ENCODE measurements at regions not wholly inside any gene's neighbourhood (a gene's known extent, or its start where the extent isn't known, plus 50 kb on each side); places are given as distances from the start of the nearest gene placed in this dataset.

DNA sequence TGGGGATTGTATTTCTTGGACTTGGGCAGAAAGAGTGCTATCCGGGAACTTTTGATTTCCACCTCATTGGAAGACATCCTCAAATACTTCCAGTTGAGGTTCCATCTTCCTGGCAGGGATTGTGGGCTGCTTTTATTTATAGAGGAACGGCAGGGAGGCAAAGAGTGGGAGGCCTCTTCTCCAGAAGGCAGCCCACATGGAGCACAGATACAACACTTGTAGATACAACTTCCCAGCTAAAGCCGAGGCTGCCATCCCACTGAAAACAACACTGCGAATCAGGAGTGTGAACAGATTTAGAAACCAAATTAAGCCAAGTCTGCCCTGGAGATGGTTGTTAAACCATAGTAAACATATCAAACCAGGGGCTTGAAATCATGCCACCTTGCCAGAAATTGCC is 212.8 kb upstream of the PPARGC1A start:
- Histone ChIP-seq H3K4me2 (ENCODE audit: low read depth, low read length, poor library complexity, severe bottlenecking) (no peak overlapping the region), H3F3A (ENCODE audit: insufficient read depth) (no peaks in the 10 kb centered on the region), H3K9me2 (replicated peaks; ENCODE audit: insufficient read depth, low read length) (no peaks in the 10 kb centered on the region), H3K9ac (ENCODE audit: low read length) (no peak overlapping the region), H3K36me3 (ENCODE audit: low read length) (no peaks in the 10 kb centered on the region), H3K27ac (ENCODE audit: low read depth, low read length) (no peak overlapping the region), H3K4me3 (ENCODE audit: insufficient read depth, low read length, poor library complexity, severe bottlenecking) (no peak overlapping the region), H2AFZ (ENCODE audit: low read depth, low read length, severe bottlenecking) (no peak overlapping the region), H3K27me3 (ENCODE audit: low read length) (no peaks in the 10 kb centered on the region), H3K79me2 (ENCODE audit: insufficient read depth, low read length) (no peaks in the 10 kb centered on the region), H3K9me3 (ENCODE audit: insufficient read depth, low read length) (no peaks in the 10 kb centered on the region), H4K20me1 (ENCODE audit: low read depth, low read length) (no peaks in the 10 kb centered on the region)
- no peak for TF ChIP-seq EZH2phosphoT487 (conservative IDR thresholded peaks at IDR 0.05; ENCODE audit: low read length)
- TF ChIP-seq, protein P1, sequence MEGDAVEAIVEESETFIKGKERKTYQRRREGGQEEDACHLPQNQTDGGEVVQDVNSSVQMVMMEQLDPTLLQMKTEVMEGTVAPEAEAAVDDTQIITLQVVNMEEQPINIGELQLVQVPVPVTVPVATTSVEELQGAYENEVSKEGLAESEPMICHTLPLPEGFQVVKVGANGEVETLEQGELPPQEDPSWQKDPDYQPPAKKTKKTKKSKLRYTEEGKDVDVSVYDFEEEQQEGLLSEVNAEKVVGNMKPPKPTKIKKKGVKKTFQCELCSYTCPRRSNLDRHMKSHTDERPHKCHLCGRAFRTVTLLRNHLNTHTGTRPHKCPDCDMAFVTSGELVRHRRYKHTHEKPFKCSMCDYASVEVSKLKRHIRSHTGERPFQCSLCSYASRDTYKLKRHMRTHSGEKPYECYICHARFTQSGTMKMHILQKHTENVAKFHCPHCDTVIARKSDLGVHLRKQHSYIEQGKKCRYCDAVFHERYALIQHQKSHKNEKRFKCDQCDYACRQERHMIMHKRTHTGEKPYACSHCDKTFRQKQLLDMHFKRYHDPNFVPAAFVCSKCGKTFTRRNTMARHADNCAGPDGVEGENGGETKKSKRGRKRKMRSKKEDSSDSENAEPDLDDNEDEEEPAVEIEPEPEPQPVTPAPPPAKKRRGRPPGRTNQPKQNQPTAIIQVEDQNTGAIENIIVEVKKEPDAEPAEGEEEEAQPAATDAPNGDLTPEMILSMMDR (IDR thresholded peaks at IDR 0.05; ENCODE audit: insufficient read depth, low read length, poor library complexity, severe bottlenecking) = no peak

DNA sequence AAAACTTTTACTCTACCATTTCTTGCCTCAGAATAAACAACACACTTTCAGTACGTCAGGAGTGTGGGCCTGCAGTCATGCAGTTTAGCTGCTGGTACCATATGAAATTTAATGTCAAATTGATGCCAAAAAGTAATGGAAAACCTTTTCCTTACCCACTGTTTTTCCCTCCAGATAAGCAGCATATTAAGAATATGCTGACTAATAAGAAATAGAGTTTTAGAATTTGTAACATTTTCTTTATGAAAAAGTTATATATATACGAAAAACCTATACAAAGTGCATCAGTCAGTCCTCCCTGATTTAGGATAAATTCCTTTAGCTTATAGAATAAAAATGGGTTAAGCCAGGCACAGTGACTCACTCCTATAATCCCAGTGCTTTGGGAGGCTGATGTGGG is 206.8 kb upstream of the PPARGC1A start:
- H3K4me3 ChIP-seq (ENCODE audit: insufficient read depth, low read length, poor library complexity, severe bottlenecking) = no peak overlapping the region
- H3K4me2 ChIP-seq (ENCODE audit: low read depth, low read length, poor library complexity, severe bottlenecking) = no peak overlapping the region
- no peaks in the 10 kb centered on the region for H3F3A ChIP-seq (ENCODE audit: insufficient read depth)
- no peak for TF ChIP-seq EZH2phosphoT487 (conservative IDR thresholded peaks at IDR 0.05; ENCODE audit: low read length)
- TF ChIP-seq, protein P1 (IDR thresholded peaks at IDR 0.05; ENCODE audit: insufficient read depth, low read length, poor library complexity, severe bottlenecking) = no peak
- H3K9me3 ChIP-seq (ENCODE audit: insufficient read depth, low read length) = no peaks in the 10 kb centered on the region
- H3K27me3 ChIP-seq (ENCODE audit: low read length) = no peaks in the 10 kb centered on the region
- no peak overlapping the region for H3K27ac ChIP-seq (ENCODE audit: low read depth, low read length)
- H3K79me2 ChIP-seq (ENCODE audit: insufficient read depth, low read length) = no peaks in the 10 kb centered on the region
- no peak overlapping the region for H2AFZ ChIP-seq (ENCODE audit: low read depth, low read length, severe bottlenecking)
- no peaks in the 10 kb centered on the region for H4K20me1 ChIP-seq (ENCODE audit: low read depth, low read length)
- H3K9ac ChIP-seq (ENCODE audit: low read length) = no peak overlapping the region
- H3K36me3 ChIP-seq (ENCODE audit: low read length) = no peaks in the 10 kb centered on the region
- no peaks in the 10 kb centered on the region for H3K9me2 ChIP-seq (replicated peaks; ENCODE audit: insufficient read depth, low read length)

DNA sequence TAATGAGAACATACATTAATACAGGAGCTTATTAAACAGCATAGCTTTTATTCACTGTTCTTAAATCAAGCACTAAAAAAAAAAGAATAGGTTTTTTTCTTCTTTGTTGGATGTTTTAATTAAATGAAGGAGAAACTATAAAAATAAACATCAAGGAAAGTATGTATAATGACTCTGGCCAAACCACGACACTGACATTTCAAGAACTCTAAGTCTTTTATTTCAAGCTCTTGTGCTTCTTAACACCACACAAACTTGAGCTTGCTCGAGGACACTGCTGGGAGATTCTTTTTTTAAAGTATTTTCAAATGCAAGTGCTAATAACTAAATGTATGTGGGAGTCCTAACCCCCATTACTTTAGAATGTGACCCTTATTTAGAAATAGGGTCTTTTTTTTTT is 204.9 kb upstream of the PPARGC1A start:
- TF ChIP-seq EZH2phosphoT487 (conservative IDR thresholded peaks at IDR 0.05; ENCODE audit: low read length) = no peak
- TF ChIP-seq, protein P1 (IDR thresholded peaks at IDR 0.05; ENCODE audit: insufficient read depth, low read length, poor library complexity, severe bottlenecking) = no peak
- Histone ChIP-seq H3K27me3 (ENCODE audit: low read length) (no peaks in the 10 kb centered on the region; the same call in 1 of the 2 replicates), H4K20me1 (ENCODE audit: low read depth, low read length) (no peaks in the 10 kb centered on the region)

More for the DNA sequence above, 204.9 kb upstream of the PPARGC1A start:
- no peak overlapping the region for H3K9ac ChIP-seq (ENCODE audit: low read length)
- no peaks in the 10 kb centered on the region for H3K36me3 ChIP-seq (ENCODE audit: low read length)
- H3K9me2 ChIP-seq (replicated peaks; ENCODE audit: insufficient read depth, low read length) = no peaks in the 10 kb centered on the region
- H3K27ac ChIP-seq (ENCODE audit: low read depth, low read length) = no peak overlapping the region
- no peaks in the 10 kb centered on the region for H3K9me3 ChIP-seq (ENCODE audit: insufficient read depth, low read length)
- H3K4me2 ChIP-seq (ENCODE audit: low read depth, low read length, poor library complexity, severe bottlenecking) = no peak overlapping the region
- H2AFZ ChIP-seq (ENCODE audit: low read depth, low read length, severe bottlenecking) = no peak overlapping the region
- H3K4me3 ChIP-seq (ENCODE audit: insufficient read depth, low read length, poor library complexity, severe bottlenecking) = no peak overlapping the region
- H3K79me2 ChIP-seq (ENCODE audit: insufficient read depth, low read length) = no peaks in the 10 kb centered on the region
- H3F3A ChIP-seq (ENCODE audit: insufficient read depth) = no peaks in the 10 kb centered on the region

Data from SU-DHL-6 (cell line).